ENCODE measurements at regions not wholly inside any gene's neighbourhood (a gene's known extent, or its start where the extent isn't known, plus 50 kb on each side); places are given as distances from the start of the nearest gene placed in this dataset.

DNA sequence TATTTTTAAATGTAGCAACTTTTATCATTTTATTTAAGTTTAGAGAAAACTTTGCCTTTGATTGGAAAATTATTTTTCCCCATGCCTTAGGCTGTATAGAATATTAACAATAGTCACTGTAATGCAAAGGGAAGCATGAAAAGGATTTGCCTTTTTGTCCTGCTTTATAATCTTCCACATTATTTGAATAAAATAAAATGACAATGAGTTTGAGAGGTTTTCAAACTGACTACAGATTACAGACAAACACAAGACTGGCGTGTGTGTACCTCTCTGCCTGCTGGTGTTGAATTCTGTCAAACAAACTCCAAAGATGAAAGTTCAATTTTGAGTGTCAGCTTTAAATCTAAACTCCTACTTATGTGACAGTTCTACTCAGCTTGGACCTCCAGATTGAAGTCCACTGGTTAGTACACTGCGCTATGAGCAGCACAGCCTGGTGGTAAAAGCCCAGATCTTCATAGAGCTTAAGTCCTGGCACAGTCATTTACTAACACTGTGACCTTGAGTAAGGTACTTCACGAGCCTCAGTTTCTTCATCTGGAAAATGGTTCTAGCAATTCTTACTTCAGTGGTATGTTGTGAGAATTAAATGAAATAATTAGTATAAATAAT, 98.3 kb upstream of the CPNE8 start:
- no peak overlapping the region for H3K9ac ChIP-seq (ENCODE audit: low read depth, low read length)
- no peaks in the 10 kb centered on the region for H3K4me1 ChIP-seq (ENCODE audit: control insufficient read depth, insufficient read depth, low read length)
- H3K36me3 ChIP-seq (ENCODE audit: control insufficient read depth, insufficient read depth, low read length): no peaks in the 10 kb centered on the region
- H3K4me3 ChIP-seq (ENCODE audit: low read depth, low read length): no peak overlapping the region
- no peaks in the 10 kb centered on the region for H3K27me3 ChIP-seq (ENCODE audit: control insufficient read depth, insufficient read depth, low read length)
- H3K9me3 ChIP-seq (ENCODE audit: control insufficient read depth, insufficient read depth, low read length): no peaks in the 10 kb centered on the region

DNA sequence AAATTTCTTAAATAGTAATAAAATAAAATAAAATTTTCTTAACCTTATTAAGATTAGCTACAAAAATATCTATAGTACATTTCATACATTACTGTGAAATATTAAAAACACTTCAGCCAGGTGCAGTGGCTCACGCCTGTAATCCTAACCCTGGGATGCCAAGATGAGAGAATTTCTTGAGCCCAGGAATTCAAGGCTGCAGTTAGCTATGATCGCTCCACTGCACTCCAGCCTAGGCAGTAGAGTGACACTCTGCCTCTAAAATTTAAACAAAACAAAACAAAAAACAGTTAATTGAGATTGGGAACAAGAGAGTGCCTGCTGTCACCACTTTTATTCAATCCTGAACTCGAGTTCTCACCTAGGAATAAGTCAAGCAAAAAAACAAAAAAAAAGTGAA, 95.0 kb upstream of the CPNE8 start:
- Histone ChIP-seq H3K4me3 (ENCODE audit: low read depth, low read length) (no peak overlapping the region), H3K4me1 (ENCODE audit: control insufficient read depth, insufficient read depth, low read length) (no peaks in the 10 kb centered on the region), H3K27me3 (ENCODE audit: control insufficient read depth, insufficient read depth, low read length) (no peaks in the 10 kb centered on the region), H3K36me3 (ENCODE audit: control insufficient read depth, insufficient read depth, low read length) (no peaks in the 10 kb centered on the region), H3K9ac (ENCODE audit: low read depth, low read length) (no peak overlapping the region), H3K9me3 (ENCODE audit: control insufficient read depth, insufficient read depth, low read length) (no peaks in the 10 kb centered on the region)

- no peaks in the 10 kb centered on the region for H3K36me3 ChIP-seq (ENCODE audit: control insufficient read depth, insufficient read depth, low read length)
These were observed 93.6 kb upstream of the CPNE8 start for GRCh38 chr12:38998887-38999482.

GRCh38 chr12:38995249-38995648, 89.9 kb upstream of the CPNE8 start:
- Histone ChIP-seq H3K27me3 (ENCODE audit: control insufficient read depth, insufficient read depth, low read length) (no peaks in the 10 kb centered on the region), H3K4me3 (ENCODE audit: low read depth, low read length) (no peak overlapping the region), H3K9me3 (ENCODE audit: control insufficient read depth, insufficient read depth, low read length) (no peaks in the 10 kb centered on the region), H3K9ac (ENCODE audit: low read depth, low read length) (no peak overlapping the region), H3K36me3 (ENCODE audit: control insufficient read depth, insufficient read depth, low read length) (no peaks in the 10 kb centered on the region), H3K4me1 (ENCODE audit: control insufficient read depth, insufficient read depth, low read length) (no peaks in the 10 kb centered on the region)

More at GRCh38 chr12:38998887-38999482, 93.6 kb upstream of the CPNE8 start:
- Histone ChIP-seq H3K27me3 (ENCODE audit: control insufficient read depth, insufficient read depth, low read length) (no peaks in the 10 kb centered on the region), H3K9ac (ENCODE audit: low read depth, low read length) (no peak overlapping the region), H3K9me3 (ENCODE audit: control insufficient read depth, insufficient read depth, low read length) (no peaks in the 10 kb centered on the region), H3K4me1 (ENCODE audit: control insufficient read depth, insufficient read depth, low read length) (no peaks in the 10 kb centered on the region), H3K4me3 (ENCODE audit: low read depth, low read length) (no peak overlapping the region)

DNA sequence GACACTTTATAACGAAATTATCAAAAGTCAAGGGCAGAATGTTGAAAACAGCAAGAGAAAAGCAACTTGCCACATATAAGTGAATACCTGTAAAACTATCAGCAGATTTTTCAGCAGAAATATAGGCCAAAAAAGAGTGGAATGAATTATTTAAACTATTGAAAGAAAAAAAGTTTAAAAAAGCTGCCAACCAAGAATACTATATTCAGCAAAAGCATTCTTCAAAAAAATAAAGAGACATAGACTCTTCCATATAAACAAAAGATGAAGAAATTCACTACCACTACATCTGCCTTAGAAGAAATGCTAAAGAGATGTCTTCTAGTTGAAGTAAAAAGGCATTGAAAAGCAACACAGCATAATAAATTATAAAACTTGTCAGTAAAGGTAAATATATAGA, 80.6 kb upstream of the CPNE8 start:
- Histone ChIP-seq H3K27me3 (ENCODE audit: control insufficient read depth, insufficient read depth, low read length) (no peaks in the 10 kb centered on the region), H3K4me1 (ENCODE audit: control insufficient read depth, insufficient read depth, low read length) (no peaks in the 10 kb centered on the region), H3K4me3 (ENCODE audit: low read depth, low read length) (no peak overlapping the region), H3K9me3 (ENCODE audit: control insufficient read depth, insufficient read depth, low read length) (no peaks in the 10 kb centered on the region), H3K36me3 (ENCODE audit: control insufficient read depth, insufficient read depth, low read length) (no peaks in the 10 kb centered on the region), H3K9ac (ENCODE audit: low read depth, low read length) (no peak overlapping the region)

DNA sequence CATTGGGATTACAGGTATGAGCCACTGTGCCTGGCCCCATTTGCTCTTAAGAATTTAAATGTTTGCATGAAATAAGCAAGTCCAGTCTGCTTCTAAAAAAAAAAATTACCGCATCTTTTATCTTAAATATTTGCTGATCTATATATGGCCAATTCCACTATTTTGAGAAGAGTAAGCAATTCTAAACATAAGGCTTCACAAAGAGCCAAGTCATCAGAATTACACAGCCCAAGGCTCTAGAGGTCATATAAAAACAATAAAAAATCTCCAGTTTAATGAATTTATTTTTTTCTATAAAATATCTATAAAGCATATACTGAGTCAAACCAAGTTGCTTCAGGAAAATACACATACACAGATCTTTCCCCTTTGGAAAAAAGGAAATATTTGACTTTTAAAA, 79.0 kb upstream of the CPNE8 start:
- Histone ChIP-seq H3K4me3 (ENCODE audit: low read depth, low read length) (no peak overlapping the region), H3K27me3 (ENCODE audit: control insufficient read depth, insufficient read depth, low read length) (no peaks in the 10 kb centered on the region), H3K9ac (ENCODE audit: low read depth, low read length) (no peak overlapping the region), H3K9me3 (ENCODE audit: control insufficient read depth, insufficient read depth, low read length) (no peaks in the 10 kb centered on the region), H3K4me1 (ENCODE audit: control insufficient read depth, insufficient read depth, low read length) (no peaks in the 10 kb centered on the region), H3K36me3 (ENCODE audit: control insufficient read depth, insufficient read depth, low read length) (no peaks in the 10 kb centered on the region)

- Histone ChIP-seq H3K9me3 (ENCODE audit: control insufficient read depth, insufficient read depth, low read length) (no peaks in the 10 kb centered on the region), H3K9ac (ENCODE audit: low read depth, low read length) (no peak overlapping the region), H3K27me3 (ENCODE audit: control insufficient read depth, insufficient read depth, low read length) (no peaks in the 10 kb centered on the region), H3K4me1 (ENCODE audit: control insufficient read depth, insufficient read depth, low read length) (no peaks in the 10 kb centered on the region), H3K36me3 (ENCODE audit: control insufficient read depth, insufficient read depth, low read length) (no peaks in the 10 kb centered on the region), H3K4me3 (ENCODE audit: low read depth, low read length) (no peak overlapping the region)
These were observed 77.8 kb upstream of the CPNE8 start for GRCh38 chr12:38983117-38983571.

DNA sequence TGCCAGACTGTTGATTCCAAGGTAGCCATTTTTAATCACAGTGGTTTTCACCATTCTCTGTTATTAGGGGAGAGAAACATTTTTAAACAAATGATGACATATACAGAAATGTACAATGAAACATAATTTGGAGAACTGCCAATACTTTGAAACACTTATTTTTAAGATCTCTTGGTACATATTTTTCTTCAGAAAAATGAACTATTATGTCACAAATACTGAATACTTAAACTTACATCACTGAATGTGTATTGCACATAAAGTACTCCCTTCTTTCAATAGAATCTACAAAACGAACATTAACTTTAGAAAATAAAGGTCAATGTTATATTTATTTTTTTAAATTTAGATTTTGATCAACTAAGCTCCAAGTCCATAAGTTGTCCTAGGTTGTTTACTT, 71.7 kb upstream of the CPNE8 start:
- no peak overlapping the region for H3K4me3 ChIP-seq (ENCODE audit: low read depth, low read length)
- H3K9me3 ChIP-seq (ENCODE audit: control insufficient read depth, insufficient read depth, low read length): no peaks in the 10 kb centered on the region
- H3K36me3 ChIP-seq (ENCODE audit: control insufficient read depth, insufficient read depth, low read length): no peaks in the 10 kb centered on the region
- no peak overlapping the region for H3K9ac ChIP-seq (ENCODE audit: low read depth, low read length)
- H3K27me3 ChIP-seq (ENCODE audit: control insufficient read depth, insufficient read depth, low read length): no peaks in the 10 kb centered on the region
- no peaks in the 10 kb centered on the region for H3K4me1 ChIP-seq (ENCODE audit: control insufficient read depth, insufficient read depth, low read length)

DNA sequence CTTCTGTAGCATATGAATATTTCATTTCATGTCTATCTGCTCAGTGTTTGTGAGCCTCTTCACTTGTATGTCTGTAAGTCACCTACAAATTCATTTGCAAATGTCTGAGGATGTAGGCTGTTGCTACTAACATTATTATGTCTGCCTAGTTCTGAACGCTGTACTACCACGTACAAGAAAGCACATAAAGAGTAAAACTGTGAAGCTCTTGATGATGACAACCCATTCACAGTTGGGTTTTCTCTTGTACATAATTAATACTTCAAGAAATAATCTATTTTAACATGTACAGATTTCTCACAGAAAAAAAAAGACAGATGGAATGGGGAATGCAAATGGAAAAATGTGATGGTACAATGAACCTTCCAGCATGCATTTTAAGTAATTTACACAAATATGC, 64.3 kb upstream of the CPNE8 start:
- no peaks in the 10 kb centered on the region for H3K27me3 ChIP-seq (ENCODE audit: control insufficient read depth, insufficient read depth, low read length)
- H3K36me3 ChIP-seq (ENCODE audit: control insufficient read depth, insufficient read depth, low read length): no peaks in the 10 kb centered on the region
- H3K4me1 ChIP-seq (ENCODE audit: control insufficient read depth, insufficient read depth, low read length): no peaks in the 10 kb centered on the region
- H3K9ac ChIP-seq (ENCODE audit: low read depth, low read length): no peak overlapping the region
- no peak overlapping the region for H3K4me3 ChIP-seq (ENCODE audit: low read depth, low read length)
- peaks cover 4% of the 10 kb centered on the region for H3K9me3 ChIP-seq (ENCODE audit: control insufficient read depth, insufficient read depth, low read length)

DNA sequence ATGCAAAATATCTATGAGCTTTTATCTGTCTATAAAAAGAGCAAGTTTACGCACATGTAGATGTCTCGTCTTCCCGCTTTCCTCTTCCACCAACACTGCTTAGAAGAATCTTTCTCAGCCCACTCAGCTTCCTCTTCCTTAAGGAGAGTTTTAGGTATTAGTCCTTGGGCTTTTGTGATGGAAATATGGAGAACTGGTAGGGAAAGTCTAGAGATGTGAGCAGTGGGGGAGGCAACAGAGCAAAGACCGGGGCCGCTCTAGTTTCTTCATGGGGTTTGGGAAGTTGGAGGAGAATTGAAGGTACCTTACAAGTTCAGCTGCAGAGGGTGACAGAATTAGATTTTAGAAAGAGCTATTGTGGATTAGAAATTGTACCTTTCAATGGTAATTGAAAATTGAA, 56.3 kb upstream of the CPNE8 start:
- no peaks in the 10 kb centered on the region for H3K27me3 ChIP-seq (ENCODE audit: control insufficient read depth, insufficient read depth, low read length)
- no peak overlapping the region for H3K4me3 ChIP-seq (ENCODE audit: low read depth, low read length)
- no peak overlapping the region for H3K9ac ChIP-seq (ENCODE audit: low read depth, low read length)
- H3K9me3 ChIP-seq (ENCODE audit: control insufficient read depth, insufficient read depth, low read length): no peaks in the 10 kb centered on the region
- H3K36me3 ChIP-seq (ENCODE audit: control insufficient read depth, insufficient read depth, low read length): no peaks in the 10 kb centered on the region
- peaks cover 6% of the 10 kb centered on the region for H3K4me1 ChIP-seq (ENCODE audit: control insufficient read depth, insufficient read depth, low read length)

DNA sequence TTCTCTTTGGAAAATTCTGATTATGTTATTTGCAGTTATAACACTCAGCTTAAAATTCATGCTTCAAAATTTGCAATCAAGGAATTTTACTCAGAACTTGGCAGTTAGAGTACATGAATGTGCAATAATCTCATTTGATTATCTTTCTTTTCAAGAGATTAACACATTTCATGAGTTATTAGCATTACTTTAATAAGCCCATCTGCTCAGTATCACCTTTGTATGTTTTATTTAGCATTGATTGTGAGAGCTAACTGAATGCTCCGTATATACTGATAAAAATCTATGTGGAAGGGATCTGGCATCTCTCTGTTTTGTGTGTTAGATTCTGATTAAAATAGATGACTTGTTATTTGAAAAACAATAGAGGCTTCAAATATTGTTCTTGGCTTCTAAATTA, 55.6 kb upstream of the CPNE8 start:
- Histone ChIP-seq H3K36me3 (ENCODE audit: control insufficient read depth, insufficient read depth, low read length) (no peaks in the 10 kb centered on the region), H3K9me3 (ENCODE audit: control insufficient read depth, insufficient read depth, low read length) (no peaks in the 10 kb centered on the region), H3K4me1 (ENCODE audit: control insufficient read depth, insufficient read depth, low read length) (peaks cover 6% of the 10 kb centered on the region)

GRCh38 chr12:38956337-38956736, 50.9 kb upstream of the CPNE8 start:
- Histone ChIP-seq H3K9me3 (ENCODE audit: control insufficient read depth, insufficient read depth, low read length) (no peaks in the 10 kb centered on the region), H3K4me3 (ENCODE audit: low read depth, low read length) (no peak overlapping the region), H3K36me3 (ENCODE audit: control insufficient read depth, insufficient read depth, low read length) (no peaks in the 10 kb centered on the region), H3K27me3 (ENCODE audit: control insufficient read depth, insufficient read depth, low read length) (no peaks in the 10 kb centered on the region), H3K9ac (ENCODE audit: low read depth, low read length) (no peak overlapping the region), H3K4me1 (ENCODE audit: control insufficient read depth, insufficient read depth, low read length) (peaks cover 2% of the 10 kb centered on the region)

More for the DNA sequence above, 55.6 kb upstream of the CPNE8 start:
- Histone ChIP-seq H3K27me3 (ENCODE audit: control insufficient read depth, insufficient read depth, low read length) (no peaks in the 10 kb centered on the region), H3K9ac (ENCODE audit: low read depth, low read length) (no peak overlapping the region), H3K4me3 (ENCODE audit: low read depth, low read length) (no peak overlapping the region)
